ENCODE measurements at regions not wholly inside any gene's neighbourhood (a gene's known extent, or its start where the extent isn't known, plus 50 kb on each side); places are given as distances from the start of the nearest gene placed in this dataset.

- 80% methylated on average over 22 of the region's 22 CpGs for WGBS (ENCODE audit: low lambda C conversion rate, missing lambda C conversion rate)
- no peak for DNase-seq (ENCODE audit: low spot score)
- Histone ChIP-seq H3K79me2 (no peaks in the 10 kb centered on the region), H3K4me1 (ENCODE audit: insufficient read depth) (peaks cover 6% of the 10 kb centered on the region), H3K9me2 (replicated peaks; ENCODE audit: insufficient read depth) (no peaks in the 10 kb centered on the region), H4K20me1 (ENCODE audit: insufficient read depth, poor library complexity, severe bottlenecking) (no peaks in the 10 kb centered on the region), H3K4me2 (no peak overlapping the region), H3K36me3 (replicated peaks; ENCODE audit: insufficient read depth, low read depth) (no peaks in the 10 kb centered on the region), H3K9me3 (ENCODE audit: low read depth) (no peaks in the 10 kb centered on the region), H3K4me3 (no peak overlapping the region), H2AFZ (no peak overlapping the region), H3K27me3 (peaks cover 9% of the 10 kb centered on the region), H3K27ac (no peak overlapping the region)
- TF ChIP-seq EZH2 (IDR thresholded peaks at IDR 0.05; ENCODE audit: borderline replicate concordance) (no peak), CTCF (IDR thresholded peaks at IDR 0.05; ENCODE audit: poor library complexity) (no peak), EZH2phosphoT487 (IDR thresholded peaks at IDR 0.05; ENCODE audit: low read depth, severe bottlenecking, unreplicated experiment) (no peak)
Measured at GRCh38 chr18:79595876-79596374, 83.7 kb upstream of the CTDP1 start.

GRCh38 chr18:79596446-79597175 is 83.0 kb upstream of the CTDP1 start:
- Histone ChIP-seq H3K4me2 (no peak overlapping the region), H3K27ac (no peak overlapping the region), H4K20me1 (ENCODE audit: insufficient read depth, poor library complexity, severe bottlenecking) (no peaks in the 10 kb centered on the region), H3K79me2 (no peaks in the 10 kb centered on the region), H3K27me3 (peaks cover 9% of the 10 kb centered on the region), H3K9me3 (ENCODE audit: low read depth) (no peaks in the 10 kb centered on the region), H3K9me2 (replicated peaks; ENCODE audit: insufficient read depth) (no peaks in the 10 kb centered on the region), H3K36me3 (replicated peaks; ENCODE audit: insufficient read depth, low read depth) (no peaks in the 10 kb centered on the region), H2AFZ (no peak overlapping the region), H3K4me3 (no peak overlapping the region), H3K4me1 (ENCODE audit: insufficient read depth) (peaks cover 6% of the 10 kb centered on the region)
- DNase-seq (ENCODE audit: low spot score), result no peak
- 88% methylated on average over 27 of the region's 27 CpGs for WGBS (ENCODE audit: low lambda C conversion rate, missing lambda C conversion rate)
- TF ChIP-seq CTCF (IDR thresholded peaks at IDR 0.05; ENCODE audit: poor library complexity) (no peak), EZH2 (IDR thresholded peaks at IDR 0.05; ENCODE audit: borderline replicate concordance) (no peak), EZH2phosphoT487 (IDR thresholded peaks at IDR 0.05; ENCODE audit: low read depth, severe bottlenecking, unreplicated experiment) (no peak)

- Histone ChIP-seq H3K9me2 (replicated peaks; ENCODE audit: insufficient read depth) (no peaks in the 10 kb centered on the region), H3K4me3 (no peak overlapping the region), H3K36me3 (replicated peaks; ENCODE audit: insufficient read depth, low read depth) (no peaks in the 10 kb centered on the region), H3K4me2 (no peak overlapping the region), H3K27ac (no peak overlapping the region), H3K9me3 (ENCODE audit: low read depth) (no peaks in the 10 kb centered on the region), H4K20me1 (ENCODE audit: insufficient read depth, poor library complexity, severe bottlenecking) (no peaks in the 10 kb centered on the region), H3K79me2 (no peaks in the 10 kb centered on the region), H3K27me3 (peaks cover 9% of the 10 kb centered on the region), H3K4me1 (ENCODE audit: insufficient read depth) (peaks cover 6% of the 10 kb centered on the region), H2AFZ (no peak overlapping the region)
- DNase-seq (ENCODE audit: low spot score), result no peak
- 94% methylated on average over 21 of the region's 21 CpGs for WGBS (ENCODE audit: low lambda C conversion rate, missing lambda C conversion rate)
- TF ChIP-seq CTCF (IDR thresholded peaks at IDR 0.05; ENCODE audit: poor library complexity), result no peak
- TF ChIP-seq EZH2 (IDR thresholded peaks at IDR 0.05; ENCODE audit: borderline replicate concordance), result no peak
- TF ChIP-seq EZH2phosphoT487 (IDR thresholded peaks at IDR 0.05; ENCODE audit: low read depth, severe bottlenecking, unreplicated experiment), result no peak
Measured at GRCh38 chr18:79597176-79597830, 82.3 kb upstream of the CTDP1 start.
